HG02870 (cell line): ENCODE measurements at regions not wholly inside any gene's neighbourhood (a gene's known extent, or its start where the extent isn't known, plus 50 kb on each side); places are given as distances from the start of the nearest gene placed in this dataset.
"Not testable (repeated sequence)": the region's sequence is repeated elsewhere in the genome, so short reads cannot be mapped to it uniquely, and the experiment has no call there.

Source experiments
- ATAC-seq: cut with Tn5 transposase; IDR thresholded peaks from one replicate; pipeline ENCODE4 v1.9.1; 2021; ENCODE audit warnings: mild to moderate bottlenecking, moderate library complexity; ENCODE audit not compliant: unreplicated experiment

- ATAC-seq, result no peak
Measured at GRCh38 chr7:91618776-91619765, 261.4 kb downstream of the MTERF1 start.

- no peak for ATAC-seq
Measured at GRCh38 chr7:91620827-91621226, 259.7 kb downstream of the MTERF1 start.

- not testable (repeated sequence) for ATAC-seq
Measured at GRCh38 chr7:91627324-91627723, 253.2 kb downstream of the MTERF1 start.

- ATAC-seq, result no peak
Measured at GRCh38 chr7:91628742-91629141, 251.8 kb downstream of the MTERF1 start.

- ATAC-seq, result no peak
Measured at GRCh38 chr7:91630581-91631380, 249.7 kb downstream of the MTERF1 start.

- no peak for ATAC-seq
Measured at GRCh38 chr7:91632234-91632940, 248.1 kb downstream of the MTERF1 start.

- no peak for ATAC-seq
Measured at GRCh38 chr7:91633013-91633441, 247.5 kb downstream of the MTERF1 start.

GRCh38 chr7:91634485-91635177 is 245.9 kb downstream of the MTERF1 start:
- no peak for ATAC-seq

GRCh38 chr7:91636129-91636724 is 244.3 kb downstream of the MTERF1 start:
- peak; percentile 77 for ATAC-seq

- ATAC-seq, result no peak
Measured at GRCh38 chr7:91636728-91637127, 243.8 kb downstream of the MTERF1 start.

- no peak for ATAC-seq
Measured at GRCh38 chr7:91644256-91644655, 236.2 kb downstream of the MTERF1 start.

GRCh38 chr7:91645542-91645941 is 235.0 kb downstream of the MTERF1 start:
- no peak for ATAC-seq

GRCh38 chr7:91651986-91652385 is 228.5 kb downstream of the MTERF1 start:
- ATAC-seq, result no peak

GRCh38 chr7:91653286-91653685 is 227.2 kb downstream of the MTERF1 start:
- no peak for ATAC-seq

- ATAC-seq, result no peak
Measured at GRCh38 chr7:91655656-91656055, 224.8 kb downstream of the MTERF1 start.

GRCh38 chr7:91656541-91657482 is 223.7 kb downstream of the MTERF1 start:
- ATAC-seq, result no peak

GRCh38 chr7:91657483-91658071 is 222.9 kb downstream of the MTERF1 start:
- no peak for ATAC-seq

GRCh38 chr7:91659096-91659495 is 221.4 kb downstream of the MTERF1 start:
- no peak for ATAC-seq
